ENCODE measurements at regions not wholly inside any gene's neighbourhood (a gene's known extent, or its start where the extent isn't known, plus 50 kb on each side); places are given as distances from the start of the nearest gene placed in this dataset.
"Not testable (repeated sequence)": the region's sequence is repeated elsewhere in the genome, so short reads cannot be mapped to it uniquely, and the experiment has no call there.

DNA sequence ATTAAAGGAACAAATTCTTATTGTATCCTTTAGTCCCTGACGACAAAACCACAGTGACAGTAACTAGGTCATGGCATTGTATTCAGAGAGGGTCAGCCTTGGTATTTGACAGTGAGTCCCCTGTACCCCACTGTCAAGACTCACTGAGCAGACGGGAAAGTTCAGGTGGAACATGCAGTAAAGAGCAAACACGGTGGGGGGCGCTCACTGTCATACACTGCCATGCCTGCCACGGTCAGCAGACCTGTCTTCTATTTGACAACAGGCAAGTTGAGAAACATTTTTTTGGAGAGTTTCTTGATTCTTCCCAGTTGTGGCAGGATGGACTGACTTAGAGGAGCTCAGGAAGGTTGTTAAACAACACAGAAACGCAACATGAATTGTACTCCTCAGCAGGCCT, 681.6 kb downstream of the KCNJ18 start:
- Histone ChIP-seq H2AFZ (ENCODE audit: insufficient read depth, low read depth, low read length, poor library complexity, severe bottlenecking) (no peak overlapping the region), H4K20me1 (ENCODE audit: insufficient read depth, low read length) (no peaks in the 10 kb centered on the region), H3K79me2 (ENCODE audit: insufficient read depth, low read length) (no peaks in the 10 kb centered on the region), H3K4me2 (replicated peaks; ENCODE audit: extremely low read depth, low read length, poor library complexity, severe bottlenecking) (no peak overlapping the region), H3K4me1 (ENCODE audit: control insufficient read depth in 1 of 2, insufficient read depth in 2 of 2, low read length in 2 of 2) (no peaks in the 10 kb centered on the region), H3K36me3 (replicated peaks in 1 of 2; ENCODE audit: control insufficient read depth in 1 of 2, insufficient read depth in 2 of 2, low read length in 2 of 2) (no peaks in the 10 kb centered on the region), H3K27me3 (ENCODE audit: control insufficient read depth in 2 of 2, insufficient read depth in 2 of 2, low read length in 2 of 2) (no peaks in the 10 kb centered on the region), H3K9ac (ENCODE audit: insufficient read depth, low read length, poor library complexity, severe bottlenecking) (no peak overlapping the region), H3K27ac (ENCODE audit: low read depth in 1 of 2, low read length in 2 of 2) (no peak overlapping the region), H3K9me3 (replicated peaks in 1 of 2; ENCODE audit: control insufficient read depth in 1 of 2, insufficient read depth in 1 of 2, low read length in 2 of 2) (peaks cover 27 to 38% of the 10 kb centered on the region in 2 donors), H3K4me3 (replicated peaks in 1 of 3; ENCODE audit: low read depth in 2 of 3, low read length in 3 of 3) (no peak overlapping the region)
- DNase-seq: no peak
- 90% methylated on average over 1 of the region's 6 CpGs for WGBS (ENCODE audit: insufficient coverage)
- H3K36me3 Mint-ChIP-seq: no peaks in the 10 kb centered on the region
- no peaks in the 10 kb centered on the region for H3K4me1 Mint-ChIP-seq
- no peaks in the 10 kb centered on the region for H3K27me3 Mint-ChIP-seq (ENCODE audit: low read depth in 3 of 3)
- intact Hi-C loops (cut with micrococcal nuclease): no loop called here
- TF ChIP-seq, protein P1, sequence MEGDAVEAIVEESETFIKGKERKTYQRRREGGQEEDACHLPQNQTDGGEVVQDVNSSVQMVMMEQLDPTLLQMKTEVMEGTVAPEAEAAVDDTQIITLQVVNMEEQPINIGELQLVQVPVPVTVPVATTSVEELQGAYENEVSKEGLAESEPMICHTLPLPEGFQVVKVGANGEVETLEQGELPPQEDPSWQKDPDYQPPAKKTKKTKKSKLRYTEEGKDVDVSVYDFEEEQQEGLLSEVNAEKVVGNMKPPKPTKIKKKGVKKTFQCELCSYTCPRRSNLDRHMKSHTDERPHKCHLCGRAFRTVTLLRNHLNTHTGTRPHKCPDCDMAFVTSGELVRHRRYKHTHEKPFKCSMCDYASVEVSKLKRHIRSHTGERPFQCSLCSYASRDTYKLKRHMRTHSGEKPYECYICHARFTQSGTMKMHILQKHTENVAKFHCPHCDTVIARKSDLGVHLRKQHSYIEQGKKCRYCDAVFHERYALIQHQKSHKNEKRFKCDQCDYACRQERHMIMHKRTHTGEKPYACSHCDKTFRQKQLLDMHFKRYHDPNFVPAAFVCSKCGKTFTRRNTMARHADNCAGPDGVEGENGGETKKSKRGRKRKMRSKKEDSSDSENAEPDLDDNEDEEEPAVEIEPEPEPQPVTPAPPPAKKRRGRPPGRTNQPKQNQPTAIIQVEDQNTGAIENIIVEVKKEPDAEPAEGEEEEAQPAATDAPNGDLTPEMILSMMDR (IDR thresholded peaks at IDR 0.05): no peak
- H3K27ac Mint-ChIP-seq: no peak overlapping the region
- peaks cover 12 to 27% (median 20%) of the 10 kb centered on the region in 7 donors for H3K9me3 Mint-ChIP-seq
- no peak overlapping the region for H3K4me3 Mint-ChIP-seq

DNA sequence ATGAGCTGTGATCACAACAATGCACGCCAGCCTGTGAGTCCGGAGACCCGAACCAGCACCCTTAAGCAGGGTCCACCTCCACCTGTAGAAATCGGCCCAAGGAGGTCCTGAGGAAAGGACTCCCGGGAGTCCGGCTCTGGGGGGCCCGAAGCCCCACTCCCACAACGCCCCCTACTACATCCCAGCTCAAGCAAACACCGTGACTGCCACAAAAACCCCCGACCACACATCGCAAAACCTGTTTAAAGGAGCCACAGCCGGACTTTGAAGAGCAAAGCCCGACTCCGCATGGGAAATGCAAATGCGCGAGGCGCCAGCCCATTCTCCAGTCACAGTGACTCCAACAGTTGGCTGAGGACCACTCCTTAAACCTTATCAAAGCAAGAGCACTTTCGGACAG, 682.4 kb downstream of the KCNJ18 start:
- TF ChIP-seq, protein P1 (IDR thresholded peaks at IDR 0.05): no peak
- no peaks in the 10 kb centered on the region for H3K4me1 ChIP-seq (ENCODE audit: control insufficient read depth in 1 of 2, insufficient read depth in 2 of 2, low read length in 2 of 2)
- intact Hi-C loops (cut with micrococcal nuclease): no loop called here
- H3K4me1 Mint-ChIP-seq: no peaks in the 10 kb centered on the region
- H3K36me3 Mint-ChIP-seq: no peaks in the 10 kb centered on the region
- H3K9me3 ChIP-seq (replicated peaks in 1 of 2; ENCODE audit: control insufficient read depth in 1 of 2, insufficient read depth in 1 of 2, low read length in 2 of 2): peaks cover 25 to 38% of the 10 kb centered on the region in 2 donors
- no peaks in the 10 kb centered on the region for H3K79me2 ChIP-seq (ENCODE audit: insufficient read depth, low read length)
- no peaks in the 10 kb centered on the region for H4K20me1 ChIP-seq (ENCODE audit: insufficient read depth, low read length)
- no peak overlapping the region for H2AFZ ChIP-seq (ENCODE audit: insufficient read depth, low read depth, low read length, poor library complexity, severe bottlenecking)
- no peak overlapping the region for H3K27ac ChIP-seq (ENCODE audit: low read depth in 1 of 2, low read length in 2 of 2)
- H3K27me3 ChIP-seq (ENCODE audit: control insufficient read depth in 2 of 2, insufficient read depth in 2 of 2, low read length in 2 of 2): no peaks in the 10 kb centered on the region
- peaks cover 12 to 27% (median 20%) of the 10 kb centered on the region in 7 donors for H3K9me3 Mint-ChIP-seq
- no peak for DNase-seq
- H3K4me3 Mint-ChIP-seq: no peak overlapping the region
- no peaks in the 10 kb centered on the region for H3K27me3 Mint-ChIP-seq (ENCODE audit: low read depth in 3 of 3)
- H3K36me3 ChIP-seq (replicated peaks in 1 of 2; ENCODE audit: control insufficient read depth in 1 of 2, insufficient read depth in 2 of 2, low read length in 2 of 2): no peaks in the 10 kb centered on the region
- 83% methylated on average over 18 of the region's 18 CpGs for WGBS (ENCODE audit: insufficient coverage)
- H3K9ac ChIP-seq (ENCODE audit: insufficient read depth, low read length, poor library complexity, severe bottlenecking): no peak overlapping the region
- no peak overlapping the region for H3K27ac Mint-ChIP-seq
- H3K4me2 ChIP-seq (replicated peaks; ENCODE audit: extremely low read depth, low read length, poor library complexity, severe bottlenecking): no peak overlapping the region
- H3K4me3 ChIP-seq (replicated peaks in 1 of 3; ENCODE audit: low read depth in 2 of 3, low read length in 3 of 3): no peak overlapping the region

DNA sequence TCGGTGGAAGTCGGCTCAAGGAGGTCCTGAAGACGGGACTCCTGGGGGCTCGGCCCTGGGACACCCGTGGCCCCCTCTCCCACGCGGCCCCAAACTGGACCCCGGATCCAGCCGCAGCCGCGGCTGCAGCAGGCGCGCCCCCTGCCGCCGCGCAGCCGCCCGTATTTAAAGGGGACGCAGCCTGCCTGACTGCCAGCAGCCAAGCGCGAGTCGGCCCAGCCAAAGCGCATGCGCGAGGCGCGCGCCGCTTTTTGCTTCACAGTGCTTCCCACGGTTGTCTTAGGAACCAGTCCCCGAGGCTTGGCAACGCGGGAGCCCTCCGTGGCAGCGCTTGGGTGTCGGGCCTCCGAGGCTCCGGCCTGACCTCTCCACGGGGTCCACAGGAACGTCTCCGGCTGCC, 684.4 kb downstream of the KCNJ18 start:
- peaks cover 8 to 19% (median 16%) of the 10 kb centered on the region in 7 donors for H3K9me3 Mint-ChIP-seq
- H3K9ac ChIP-seq (ENCODE audit: insufficient read depth, low read length, poor library complexity, severe bottlenecking); H2AFZ ChIP-seq (ENCODE audit: insufficient read depth, low read depth, low read length, poor library complexity, severe bottlenecking); H3K79me2 ChIP-seq (ENCODE audit: insufficient read depth, low read length); H3K4me2 ChIP-seq (replicated peaks; ENCODE audit: extremely low read depth, low read length, poor library complexity, severe bottlenecking); H4K20me1 ChIP-seq (ENCODE audit: insufficient read depth, low read length); H3K27me3 Mint-ChIP-seq (ENCODE audit: low read depth in 3 of 3); H3K4me3 ChIP-seq (replicated peaks in 1 of 3; ENCODE audit: low read depth in 2 of 3, low read length in 3 of 3); DNase-seq; H3K27ac ChIP-seq (ENCODE audit: low read depth in 1 of 2, low read length in 2 of 2); H3K4me3 Mint-ChIP-seq; H3K4me1 ChIP-seq (ENCODE audit: control insufficient read depth in 1 of 2, insufficient read depth in 2 of 2, low read length in 2 of 2); H3K27me3 ChIP-seq (ENCODE audit: control insufficient read depth in 2 of 2, insufficient read depth in 2 of 2, low read length in 2 of 2); intact Hi-C loops (cut with micrococcal nuclease); H3K36me3 Mint-ChIP-seq; H3K36me3 ChIP-seq (replicated peaks in 1 of 2; ENCODE audit: control insufficient read depth in 1 of 2, insufficient read depth in 2 of 2, low read length in 2 of 2); H3K4me1 Mint-ChIP-seq; H3K27ac Mint-ChIP-seq: not testable (repeated sequence)
- H3K9me3 ChIP-seq (replicated peaks in 1 of 2; ENCODE audit: control insufficient read depth in 1 of 2, insufficient read depth in 1 of 2, low read length in 2 of 2): peaks cover 17 to 27% of the 10 kb centered on the region in 2 donors
- no CpG with 5 or more reads among the region's 41 CpGs for WGBS (ENCODE audit: insufficient coverage)

Data from CD14-positive monocyte (primary cell).